HG03095 (cell line): ENCODE measurements at regions not wholly inside any gene's neighbourhood (a gene's known extent, or its start where the extent isn't known, plus 50 kb on each side); places are given as distances from the start of the nearest gene placed in this dataset.

Experiments used
- ATAC-seq: cut with Tn5 transposase; IDR thresholded peaks from one replicate; pipeline ENCODE4 v1.9.1; 2021; ENCODE audit warnings: moderate library complexity; ENCODE audit not compliant: unreplicated experiment

DNA sequence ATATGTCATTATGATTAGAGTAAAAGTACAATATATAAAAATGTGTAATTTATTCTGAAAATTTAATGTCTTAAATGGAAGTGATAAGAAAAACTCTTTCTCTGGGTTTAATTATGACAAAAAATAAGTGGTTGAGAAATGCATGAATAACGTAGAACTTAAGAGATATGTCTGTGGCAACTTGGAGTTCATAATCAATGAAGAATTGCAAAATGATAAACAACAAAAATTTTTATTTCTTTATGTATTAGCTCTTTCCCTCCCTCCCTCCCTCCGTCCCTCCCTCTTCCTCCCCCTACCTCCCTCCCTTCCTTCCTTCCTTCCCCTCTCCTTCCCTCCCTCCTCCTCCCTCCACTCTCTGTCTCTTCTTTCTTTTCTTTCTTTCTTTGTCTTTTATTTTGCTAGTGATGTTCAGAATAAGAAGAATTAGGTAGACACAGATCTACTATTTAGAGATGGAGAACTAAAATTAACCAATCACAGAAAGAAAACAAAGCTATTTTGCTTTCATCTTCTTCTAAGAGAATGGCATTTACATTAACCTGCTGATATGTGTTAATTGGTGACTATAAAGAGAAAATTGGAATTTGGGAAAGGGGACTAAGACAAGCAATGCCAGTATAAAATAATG lies 96.3 kb upstream of the PDC start:
- ATAC-seq = no peak

DNA sequence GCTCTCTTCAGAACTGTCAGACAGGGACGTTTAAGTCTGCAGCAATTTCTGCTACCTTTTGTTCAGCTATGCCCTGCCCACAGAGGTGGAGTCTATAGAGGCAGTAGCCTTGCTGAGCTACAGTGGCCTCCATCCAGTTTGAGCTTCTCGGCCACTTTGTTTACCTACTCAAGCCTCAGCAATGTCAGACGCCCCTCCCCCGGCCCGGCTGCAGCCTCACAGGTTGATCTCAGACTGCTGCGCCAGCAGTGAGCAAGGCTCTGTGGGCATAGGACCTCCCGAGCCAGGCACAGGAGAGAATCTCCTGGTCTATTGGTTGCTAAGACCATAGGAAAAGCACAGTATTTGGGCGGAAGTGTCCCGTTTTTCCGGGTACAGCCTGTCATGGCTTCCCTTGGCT lies 89.9 kb upstream of the PDC start:
- no peak for ATAC-seq

DNA sequence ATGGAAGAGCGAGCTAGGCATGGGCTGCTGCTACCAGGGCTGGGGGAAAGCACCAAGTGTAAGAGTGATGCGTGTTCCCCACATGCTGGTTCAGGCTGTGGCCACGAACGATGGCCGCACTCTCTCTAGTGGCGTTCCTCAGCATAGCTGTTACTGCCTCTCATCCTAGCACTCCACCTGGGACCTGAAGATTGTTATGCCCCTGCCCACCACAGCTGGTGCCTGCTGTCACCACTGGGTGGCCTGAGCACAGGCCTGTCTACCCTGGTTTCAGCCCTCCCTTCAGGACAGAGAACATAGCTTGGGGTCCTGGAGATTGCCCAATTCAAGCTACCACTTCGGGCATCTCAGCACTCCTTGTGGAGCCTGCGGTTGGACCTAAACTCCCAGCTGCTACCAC lies 80.1 kb upstream of the PDC start:
- no peak for ATAC-seq

DNA sequence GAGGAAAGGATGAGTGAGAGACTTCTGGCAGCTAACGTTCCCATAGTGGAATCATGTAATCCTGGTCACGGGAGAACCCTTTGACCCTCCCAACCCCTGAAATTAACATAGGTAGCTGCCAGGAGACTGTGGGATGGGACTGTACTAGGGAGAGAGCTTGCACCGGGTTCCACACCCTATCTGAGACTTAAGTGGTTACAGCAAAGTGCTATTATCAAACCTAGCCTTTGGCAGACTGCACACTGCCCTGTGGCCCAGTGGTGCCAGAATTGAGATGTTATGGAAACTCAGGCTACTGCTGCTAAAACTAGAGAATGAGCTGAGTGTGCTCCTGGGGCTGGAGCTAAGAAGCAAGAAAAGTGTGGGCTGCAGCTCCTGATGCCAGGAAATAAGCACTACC lies 79.6 kb upstream of the PDC start:
- ATAC-seq = no peak

DNA sequence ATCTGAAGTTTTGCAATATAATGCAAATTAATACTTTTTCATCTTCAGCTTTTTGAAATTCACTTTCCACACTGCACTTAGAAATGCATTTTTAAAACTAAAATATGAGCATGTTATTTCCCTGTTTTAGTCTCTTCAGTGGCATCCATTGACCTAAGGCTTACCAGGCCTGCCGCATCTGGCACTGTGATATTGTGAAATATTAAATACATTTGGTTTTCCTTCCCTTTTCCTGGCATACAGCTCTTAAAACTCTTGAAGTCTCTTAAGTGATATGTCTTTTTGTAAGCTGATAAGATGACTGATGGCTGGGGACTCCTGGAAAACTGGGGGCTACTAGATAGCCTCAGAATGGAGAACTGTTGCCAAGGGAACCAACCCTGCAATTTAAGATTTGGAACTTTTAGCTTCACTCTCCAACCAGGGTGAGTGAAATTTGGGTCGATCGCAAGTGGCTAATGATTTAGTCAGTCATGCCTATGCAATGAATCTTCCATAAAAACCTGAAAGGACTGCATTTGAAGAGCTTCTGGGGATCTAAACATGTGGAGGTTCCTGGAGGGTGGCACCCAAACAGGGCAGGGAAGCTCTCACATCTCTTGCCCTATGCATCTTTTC lies 75.5 kb upstream of the PDC start:
- ATAC-seq = no peak

DNA sequence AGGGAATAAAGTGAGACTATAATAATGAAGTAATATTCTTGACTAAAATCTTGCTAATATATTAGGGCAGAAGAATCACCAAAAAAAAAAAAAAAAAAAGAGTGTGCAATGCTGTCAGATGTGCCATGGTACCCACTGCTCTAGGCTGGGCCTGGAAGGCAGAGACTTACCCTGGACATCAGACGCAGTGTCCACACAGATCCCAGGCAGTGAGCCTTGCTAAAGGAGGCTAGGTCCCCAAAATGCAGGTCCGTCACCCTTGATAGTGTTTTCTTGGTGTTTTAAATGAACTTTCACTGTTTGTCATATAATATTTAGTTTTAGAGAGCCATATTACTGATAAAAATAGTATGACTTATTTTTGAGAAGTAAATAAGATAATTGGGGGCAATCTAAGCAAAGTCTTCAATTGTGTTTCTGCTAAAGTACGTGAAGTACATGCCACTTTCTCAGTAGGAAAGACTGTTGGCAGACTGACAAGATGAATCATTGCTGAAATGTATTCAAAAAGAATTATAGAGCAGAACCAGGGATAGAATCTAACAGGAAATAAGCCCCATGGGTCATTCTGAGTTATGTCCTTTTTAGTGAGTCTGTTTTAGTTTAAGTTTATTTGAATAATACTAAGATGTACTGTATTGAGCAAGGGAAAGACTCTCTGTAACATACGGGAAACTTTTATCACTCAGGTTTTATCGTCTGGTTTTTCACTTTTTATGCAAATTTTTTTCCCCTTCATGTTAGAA lies 74.6 kb upstream of the PDC start:
- no peak for ATAC-seq

DNA sequence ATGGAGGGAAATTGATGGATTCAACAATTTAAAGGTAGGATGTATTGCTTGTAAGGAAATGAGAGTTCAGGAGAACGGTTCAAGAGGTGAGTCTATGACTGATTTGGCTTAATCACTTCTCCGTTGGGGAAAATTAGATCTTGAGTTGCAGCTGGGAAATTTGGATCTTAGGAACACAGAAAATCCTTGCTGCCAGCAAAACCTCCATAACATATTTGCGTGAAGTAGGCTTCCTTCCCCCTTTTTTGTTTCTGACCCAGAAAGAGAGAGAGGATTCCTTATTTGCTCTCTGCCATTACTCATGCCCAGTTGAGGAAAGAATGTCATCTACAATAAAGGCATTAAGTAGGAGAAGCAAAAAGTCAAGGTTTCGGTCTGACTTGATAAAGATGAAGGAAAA lies 73.5 kb upstream of the PDC start:
- ATAC-seq = no peak

DNA sequence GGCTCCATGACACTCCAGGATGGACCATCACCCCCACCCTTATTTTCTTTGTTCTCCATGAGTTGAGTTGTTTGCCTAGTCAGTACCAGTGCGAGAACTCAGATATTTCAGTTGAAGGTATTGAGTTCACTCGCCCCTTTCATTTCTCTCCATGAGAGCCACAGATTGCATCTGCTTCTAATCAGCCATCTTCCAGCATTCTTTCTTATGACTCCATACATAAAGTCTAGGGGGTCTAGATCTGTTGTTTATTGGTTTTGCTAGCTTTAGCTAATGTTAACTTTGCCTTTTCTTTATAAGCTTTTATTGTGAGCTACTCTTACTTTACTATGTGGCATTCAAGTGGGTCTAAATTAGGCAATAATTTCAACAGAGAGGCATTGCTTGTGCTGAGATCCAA lies 71.6 kb upstream of the PDC start:
- ATAC-seq = no peak

DNA sequence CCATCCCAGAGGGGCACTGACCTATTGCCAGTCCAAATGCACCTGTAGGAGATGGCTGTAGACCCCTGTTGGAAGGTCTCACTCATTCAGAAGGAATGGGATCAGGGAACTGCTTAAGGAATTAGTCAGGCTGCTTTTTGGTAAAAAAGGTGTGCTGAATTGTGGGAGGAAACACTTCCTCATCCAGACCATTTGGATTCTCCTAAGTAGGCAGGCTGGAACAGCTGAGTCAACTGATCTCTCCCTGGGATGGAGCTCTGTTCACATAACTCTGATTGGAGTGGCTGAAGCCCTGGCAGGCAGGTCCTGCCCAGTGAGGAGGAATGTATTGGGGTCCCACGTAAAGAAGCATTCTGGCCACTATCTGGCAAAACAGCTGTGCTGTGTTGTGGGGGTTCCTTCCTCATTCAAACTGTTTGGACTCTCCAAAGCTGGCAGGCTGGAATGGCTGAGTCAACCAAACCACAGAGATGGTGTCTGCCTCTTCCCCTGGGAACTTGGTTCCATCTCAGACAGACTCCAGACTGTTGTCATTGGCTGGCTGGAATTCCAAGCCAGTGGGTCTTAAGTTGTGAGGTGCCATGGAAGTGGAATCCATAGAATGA lies 70.7 kb upstream of the PDC start:
- no peak for ATAC-seq

DNA sequence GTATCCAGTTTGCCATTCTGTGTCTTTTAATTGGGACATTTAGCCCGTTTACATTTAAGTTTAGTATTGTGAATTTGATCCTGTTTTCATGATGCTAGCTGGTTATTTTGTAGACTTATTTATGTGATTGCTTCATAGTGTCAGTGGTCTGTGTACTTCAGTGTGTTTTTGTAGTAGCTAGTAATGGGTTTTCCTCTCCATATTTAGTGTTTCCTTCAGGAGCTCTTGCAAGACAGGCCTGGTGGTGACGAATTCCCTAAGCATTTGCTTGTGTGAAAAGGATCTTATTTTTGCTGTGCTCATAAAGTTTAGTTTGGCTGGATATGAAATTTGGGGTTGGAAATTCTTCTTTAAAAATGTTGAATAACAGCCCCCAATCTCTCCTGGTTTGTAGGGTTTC lies 69.2 kb upstream of the PDC start:
- ATAC-seq = no peak

DNA sequence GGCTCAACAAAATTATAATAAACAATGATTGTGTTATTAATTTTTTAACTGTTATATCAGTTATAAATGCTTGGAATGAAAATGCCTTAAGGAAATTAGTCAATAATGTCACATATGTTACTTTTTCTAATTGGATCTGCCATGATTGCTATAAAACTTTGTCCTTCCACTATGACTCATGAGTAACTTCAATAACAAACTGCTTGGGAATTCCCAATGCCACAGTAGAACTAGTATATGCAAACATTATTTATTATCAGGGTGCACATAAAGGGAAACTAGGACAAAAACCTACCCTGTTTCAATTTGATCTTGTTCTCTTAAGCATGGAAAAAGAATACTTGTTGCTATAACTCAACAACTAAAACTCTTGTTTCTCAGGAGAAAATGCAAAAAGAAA lies 59.1 kb upstream of the PDC start:
- no peak for ATAC-seq

DNA sequence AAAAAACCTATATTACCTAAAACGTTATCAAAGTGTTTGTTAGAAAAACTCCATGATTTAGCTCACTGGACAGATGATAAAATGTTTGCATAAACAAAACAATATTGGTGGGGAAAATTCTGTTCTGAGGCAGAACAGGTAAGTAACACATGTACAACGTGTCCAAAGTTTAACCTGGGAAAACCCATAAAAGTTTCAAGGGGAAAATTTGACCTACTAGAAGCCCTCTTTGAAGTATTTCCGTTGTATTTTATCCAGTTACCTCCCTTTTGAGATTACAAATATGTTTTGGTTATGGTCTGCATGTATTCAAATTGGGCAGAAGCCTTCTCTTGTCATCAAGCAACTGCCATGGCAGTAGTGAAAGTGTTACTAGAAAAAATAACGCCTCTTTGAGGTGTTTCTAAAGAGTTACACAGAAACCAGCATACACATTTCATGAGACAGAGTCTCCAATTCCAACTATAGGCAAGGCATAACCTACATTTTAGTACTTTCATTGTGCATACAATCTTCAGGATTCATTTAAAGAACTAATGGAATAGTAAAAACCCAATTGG lies 58.0 kb upstream of the PDC start:
- ATAC-seq = peak; percentile 60

DNA sequence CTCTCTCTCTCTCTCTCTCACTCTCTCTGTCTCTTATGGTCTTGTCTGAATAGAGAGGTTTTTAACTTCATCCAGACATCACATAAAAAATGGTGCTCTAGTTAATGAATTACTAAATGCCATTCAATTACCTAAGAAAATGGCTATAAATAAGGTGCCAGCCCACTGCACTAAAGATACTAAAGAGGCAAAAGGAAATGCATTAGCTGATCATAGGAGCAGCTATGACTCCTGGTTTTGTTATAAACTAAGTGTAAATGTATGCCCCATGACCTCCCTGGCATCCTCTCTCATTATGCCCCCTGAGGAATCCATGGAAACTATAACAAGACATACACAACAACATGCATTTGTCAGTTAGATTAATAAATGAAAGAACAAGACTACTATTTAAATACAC lies 57.5 kb upstream of the PDC start:
- ATAC-seq = no peak

DNA sequence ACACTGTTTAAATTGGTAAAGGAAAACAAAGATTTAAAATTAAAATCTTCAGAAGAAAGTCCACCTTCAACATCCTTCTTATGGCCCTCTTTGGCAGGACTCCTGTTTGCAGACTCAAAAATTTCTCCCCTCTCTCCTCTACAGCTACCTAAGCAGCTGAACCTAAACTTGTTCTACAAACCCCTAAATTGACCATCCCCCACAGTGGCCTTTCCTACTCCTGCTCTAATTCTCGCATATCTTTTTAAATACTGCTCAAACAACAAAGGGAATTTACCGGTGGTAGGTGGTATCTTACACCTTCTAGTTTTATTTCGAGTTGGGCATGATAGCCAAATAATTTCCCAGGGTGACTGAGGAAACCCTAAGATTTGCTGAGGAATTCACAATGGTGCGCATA lies 53.5 kb upstream of the PDC start:
- no peak for ATAC-seq

DNA sequence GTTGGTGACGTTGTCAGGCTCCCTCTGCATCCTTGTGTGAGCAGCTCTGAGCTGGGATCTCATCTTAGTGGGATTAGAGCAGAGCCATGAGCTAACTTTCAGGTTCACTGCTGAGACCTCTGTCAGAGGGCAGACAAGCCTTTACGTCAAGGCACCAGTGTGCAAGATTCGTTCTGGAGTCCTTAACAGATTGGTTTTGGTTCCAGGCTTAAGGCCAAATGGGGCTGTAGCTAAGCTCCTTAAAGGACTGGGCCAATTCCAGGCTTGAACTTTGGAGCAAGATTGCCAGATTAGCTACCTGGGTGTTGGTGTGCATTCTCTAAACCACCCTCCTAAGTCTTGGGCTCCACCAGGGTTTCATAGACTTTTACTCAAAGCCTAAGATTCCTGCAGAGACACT lies 52.6 kb upstream of the PDC start:
- ATAC-seq = no peak

DNA sequence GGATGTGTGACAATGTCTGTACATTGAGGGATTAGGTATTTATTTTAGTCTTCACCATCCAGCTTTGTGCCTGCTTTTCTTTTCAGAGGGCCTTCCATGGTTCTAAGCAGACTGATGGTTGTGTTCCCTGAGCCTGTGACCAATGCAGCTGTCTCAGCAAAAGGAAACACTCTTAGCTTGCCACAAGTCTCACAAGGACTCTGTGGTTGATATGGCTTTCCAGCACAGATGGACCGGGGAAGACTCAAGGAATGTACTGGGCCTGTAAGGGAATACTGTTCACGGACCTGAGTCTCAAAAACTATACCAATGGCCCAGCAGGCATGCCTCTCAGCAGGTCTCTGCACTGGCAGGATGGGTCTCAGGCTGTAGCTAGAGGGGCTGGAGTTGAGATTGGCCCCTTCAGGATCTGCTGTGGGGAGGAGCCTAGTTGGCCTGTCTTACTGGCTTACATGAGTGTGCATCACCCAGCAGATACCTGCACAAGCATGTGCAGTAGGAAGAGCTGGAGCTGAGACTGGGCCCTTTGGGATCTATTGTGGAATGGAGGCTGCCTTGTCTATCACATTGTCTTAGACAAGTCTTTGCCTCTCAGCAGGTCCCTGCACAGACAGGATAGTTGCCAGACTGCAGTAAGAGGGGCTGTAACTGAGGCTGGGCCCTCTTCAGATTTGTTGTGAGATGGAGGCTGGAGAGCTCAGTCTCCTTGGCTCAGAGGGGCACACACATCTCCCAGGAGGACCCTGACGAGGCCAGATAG lies 52.0 kb upstream of the PDC start:
- no peak for ATAC-seq

DNA sequence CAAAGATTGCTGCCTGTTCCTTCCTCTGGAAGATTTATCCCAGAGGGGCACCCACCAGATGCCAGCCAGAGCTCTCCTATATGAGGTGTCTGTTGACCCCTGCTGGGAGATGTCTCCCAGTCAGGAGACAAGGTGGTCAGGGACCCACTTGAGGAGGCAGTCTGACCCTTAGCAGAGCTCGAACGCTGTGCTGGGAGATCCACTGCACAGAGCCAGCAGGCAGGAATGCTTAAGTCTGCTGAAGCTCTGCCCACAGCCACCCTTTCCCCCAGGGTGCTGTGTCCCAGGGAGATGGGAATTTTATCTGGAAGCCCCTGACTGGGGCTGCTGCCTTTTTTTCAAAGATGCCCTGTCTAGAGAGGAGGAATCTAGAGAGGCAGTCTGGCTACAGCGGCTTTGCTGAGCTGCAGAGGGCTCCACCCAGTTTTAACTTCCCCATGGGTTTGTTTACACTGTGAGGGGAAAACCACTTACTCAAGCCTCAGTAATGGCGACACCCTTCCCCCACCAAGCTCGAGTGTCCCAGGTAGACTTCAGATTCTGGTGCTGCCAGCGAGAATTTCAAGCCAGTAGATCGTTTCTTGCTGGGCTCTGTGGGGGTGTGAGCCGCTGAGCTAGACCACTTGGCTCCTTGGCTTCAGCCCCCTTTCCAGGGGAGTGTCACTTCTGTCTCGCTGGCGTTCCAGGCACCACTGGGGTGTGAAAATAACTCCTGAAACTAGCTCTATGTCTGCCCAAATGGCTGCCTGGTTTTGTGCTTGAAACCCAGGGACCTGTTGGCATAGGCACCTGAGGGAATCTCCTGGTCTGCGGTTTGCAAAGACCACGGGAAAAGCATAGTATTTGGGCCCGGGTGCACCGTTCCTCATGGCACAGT lies 51.1 kb upstream of the PDC start:
- ATAC-seq = peak; percentile 89
